ENCODE measurements at regions not wholly inside any gene's neighbourhood (a gene's known extent, or its start where the extent isn't known, plus 50 kb on each side); places are given as distances from the start of the nearest gene placed in this dataset.

GRCh38 chr21:29436143-29436542, 137.4 kb downstream of the BACH1 start:
- H3K79me1 ChIP-seq (ENCODE audit: low read length) = no peaks in the 10 kb centered on the region
- H3K9ac ChIP-seq (ENCODE audit: low read length) = no peak overlapping the region
- no peak overlapping the region for H3K18ac ChIP-seq (ENCODE audit: low read length)
- H3K9me3 ChIP-seq (ENCODE audit: insufficient read depth, low read depth, low read length) = no peaks in the 10 kb centered on the region
- no peaks in the 10 kb centered on the region for H3K4me1 ChIP-seq (ENCODE audit: control insufficient read depth in 1 of 2, insufficient read depth in 2 of 2, low read length in 2 of 2)
- no peak overlapping the region for H3K27ac ChIP-seq (ENCODE audit: low read depth, low read length)
- no peak overlapping the region for H4K8ac ChIP-seq (ENCODE audit: low read depth, low read length)
- H4K12ac ChIP-seq (ENCODE audit: low read depth, low read length) = no peak overlapping the region
- no peak overlapping the region for H3K4me2 ChIP-seq (ENCODE audit: low read length)
- peak overlapping the region; percentile 11 for H2AFZ ChIP-seq (ENCODE audit: insufficient read depth, low read length, poor library complexity)
- no peak overlapping the region for H2BK5ac ChIP-seq (ENCODE audit: low read depth, low read length, poor library complexity)
- no peak overlapping the region for H3K23ac ChIP-seq (ENCODE audit: low read length)
- no peaks in the 10 kb centered on the region for H3K36me3 ChIP-seq (ENCODE audit: control insufficient read depth in 1 of 2, insufficient read depth in 2 of 2, low read length in 2 of 2)
- H2BK12ac ChIP-seq (ENCODE audit: low read length) = no peak overlapping the region
- WGBS (ENCODE audit: extremely low coverage, insufficient coverage, insufficient read length) = no CpG with 5 or more reads among the region's 5 CpGs
- H4K91ac ChIP-seq (ENCODE audit: low read depth, low read length) = no peak overlapping the region
- no peak for DNase-seq
- no peaks in the 10 kb centered on the region for H3K79me2 ChIP-seq (ENCODE audit: control insufficient read depth, insufficient read depth, low read length, poor library complexity)
- H2BK120ac ChIP-seq (ENCODE audit: insufficient read depth, low read length, poor library complexity) = no peak overlapping the region
- no peak overlapping the region for H3K4ac ChIP-seq (ENCODE audit: low read depth, low read length)
- H3K14ac ChIP-seq (ENCODE audit: low read length) = no peak overlapping the region
- H3K27me3 ChIP-seq (ENCODE audit: insufficient read depth, low read length) = no peaks in the 10 kb centered on the region
- H2AK5ac ChIP-seq (ENCODE audit: low read length) = no peak overlapping the region
- no peak overlapping the region for H3K4me3 ChIP-seq (ENCODE audit: low read depth, low read length)

GRCh38 chr21:29436650-29437049, 137.9 kb downstream of the BACH1 start:
- Histone ChIP-seq H2BK5ac (ENCODE audit: low read depth, low read length, poor library complexity) (no peak overlapping the region), H3K27me3 (ENCODE audit: insufficient read depth, low read length) (no peaks in the 10 kb centered on the region), H3K79me1 (ENCODE audit: low read length) (no peaks in the 10 kb centered on the region), H2BK12ac (ENCODE audit: low read length) (no peak overlapping the region), H3K4ac (ENCODE audit: low read depth, low read length) (no peak overlapping the region), H2AK5ac (ENCODE audit: low read length) (no peak overlapping the region), H3K79me2 (ENCODE audit: control insufficient read depth, insufficient read depth, low read length, poor library complexity) (no peaks in the 10 kb centered on the region), H4K91ac (ENCODE audit: low read depth, low read length) (no peak overlapping the region), H2AFZ (ENCODE audit: insufficient read depth, low read length, poor library complexity) (no peak overlapping the region), H4K8ac (ENCODE audit: low read depth, low read length) (no peak overlapping the region), H3K27ac (ENCODE audit: low read depth, low read length) (no peak overlapping the region), H3K9ac (ENCODE audit: low read length) (no peak overlapping the region), H3K14ac (ENCODE audit: low read length) (no peak overlapping the region), H3K4me3 (ENCODE audit: low read depth, low read length) (no peak overlapping the region), H2BK120ac (ENCODE audit: insufficient read depth, low read length, poor library complexity) (no peak overlapping the region), H4K12ac (ENCODE audit: low read depth, low read length) (no peak overlapping the region), H3K4me1 (ENCODE audit: control insufficient read depth in 1 of 2, insufficient read depth in 2 of 2, low read length in 2 of 2) (no peaks in the 10 kb centered on the region), H3K9me3 (ENCODE audit: insufficient read depth, low read depth, low read length) (no peaks in the 10 kb centered on the region), H3K36me3 (ENCODE audit: control insufficient read depth in 1 of 2, insufficient read depth in 2 of 2, low read length in 2 of 2) (no peaks in the 10 kb centered on the region), H3K23ac (ENCODE audit: low read length) (no peak overlapping the region), H3K18ac (ENCODE audit: low read length) (no peak overlapping the region), H3K4me2 (ENCODE audit: low read length) (no peak overlapping the region)
- WGBS (ENCODE audit: extremely low coverage, insufficient coverage, insufficient read length) = no CpG with 5 or more reads among the region's 2 CpGs
- DNase-seq = no peak

- no peak overlapping the region for H3K4me2 ChIP-seq (ENCODE audit: low read length)
- no peak overlapping the region for H3K9ac ChIP-seq (ENCODE audit: low read length)
- H3K79me1 ChIP-seq (ENCODE audit: low read length) = no peaks in the 10 kb centered on the region
- no peak overlapping the region for H3K14ac ChIP-seq (ENCODE audit: low read length)
- no peak overlapping the region for H4K8ac ChIP-seq (ENCODE audit: low read depth, low read length)
- no peak overlapping the region for H3K4me3 ChIP-seq (ENCODE audit: low read depth, low read length)
- DNase-seq = no peak
- no peaks in the 10 kb centered on the region for H3K4me1 ChIP-seq (ENCODE audit: control insufficient read depth in 1 of 2, insufficient read depth in 2 of 2, low read length in 2 of 2)
- no peak overlapping the region for H3K27ac ChIP-seq (ENCODE audit: low read depth, low read length)
- H2AK5ac ChIP-seq (ENCODE audit: low read length) = no peak overlapping the region
- no peak overlapping the region for H3K4ac ChIP-seq (ENCODE audit: low read depth, low read length)
- no peak overlapping the region for H3K18ac ChIP-seq (ENCODE audit: low read length)
- H2BK120ac ChIP-seq (ENCODE audit: insufficient read depth, low read length, poor library complexity) = no peak overlapping the region
- H2BK5ac ChIP-seq (ENCODE audit: low read depth, low read length, poor library complexity) = no peak overlapping the region
- H3K27me3 ChIP-seq (ENCODE audit: insufficient read depth, low read length) = no peaks in the 10 kb centered on the region
- H4K91ac ChIP-seq (ENCODE audit: low read depth, low read length) = no peak overlapping the region
- no CpG with 5 or more reads among the region's 3 CpGs for WGBS (ENCODE audit: extremely low coverage, insufficient coverage, insufficient read length)
- no peak overlapping the region for H4K12ac ChIP-seq (ENCODE audit: low read depth, low read length)
- H3K23ac ChIP-seq (ENCODE audit: low read length) = no peak overlapping the region
- no peaks in the 10 kb centered on the region for H3K79me2 ChIP-seq (ENCODE audit: control insufficient read depth, insufficient read depth, low read length, poor library complexity)
- no peak overlapping the region for H2BK12ac ChIP-seq (ENCODE audit: low read length)
- H2AFZ ChIP-seq (ENCODE audit: insufficient read depth, low read length, poor library complexity) = no peak overlapping the region
- H3K36me3 ChIP-seq (ENCODE audit: control insufficient read depth in 1 of 2, insufficient read depth in 2 of 2, low read length in 2 of 2) = no peaks in the 10 kb centered on the region
- no peaks in the 10 kb centered on the region for H3K9me3 ChIP-seq (ENCODE audit: insufficient read depth, low read depth, low read length)
These were observed 142.9 kb downstream of the BACH1 start for GRCh38 chr21:29441651-29442050.

GRCh38 chr21:29443411-29444010, 144.8 kb downstream of the BACH1 start:
- no peak overlapping the region for H3K4me3 ChIP-seq (ENCODE audit: low read depth, low read length)
- H3K9ac ChIP-seq (ENCODE audit: low read length) = no peak overlapping the region
- no peak overlapping the region for H3K14ac ChIP-seq (ENCODE audit: low read length)
- DNase-seq = no peak
- no peak overlapping the region for H4K12ac ChIP-seq (ENCODE audit: low read depth, low read length)
- H3K4ac ChIP-seq (ENCODE audit: low read depth, low read length) = no peak overlapping the region
- H3K27ac ChIP-seq (ENCODE audit: low read depth, low read length) = no peak overlapping the region
- no peaks in the 10 kb centered on the region for H3K79me1 ChIP-seq (ENCODE audit: low read length)
- no peaks in the 10 kb centered on the region for H3K79me2 ChIP-seq (ENCODE audit: control insufficient read depth, insufficient read depth, low read length, poor library complexity)
- H3K23ac ChIP-seq (ENCODE audit: low read length) = no peak overlapping the region
- no peaks in the 10 kb centered on the region for H3K4me1 ChIP-seq (ENCODE audit: control insufficient read depth in 1 of 2, insufficient read depth in 2 of 2, low read length in 2 of 2)
- WGBS (ENCODE audit: extremely low coverage, insufficient coverage, insufficient read length) = no CpG with 5 or more reads among the region's 1 CpG
- no peak overlapping the region for H3K4me2 ChIP-seq (ENCODE audit: low read length)
- no peaks in the 10 kb centered on the region for H3K9me3 ChIP-seq (ENCODE audit: insufficient read depth, low read depth, low read length)
- H3K36me3 ChIP-seq (ENCODE audit: control insufficient read depth in 1 of 2, insufficient read depth in 2 of 2, low read length in 2 of 2) = no peaks in the 10 kb centered on the region
- H2AFZ ChIP-seq (ENCODE audit: insufficient read depth, low read length, poor library complexity) = no peak overlapping the region
- no peak overlapping the region for H4K8ac ChIP-seq (ENCODE audit: low read depth, low read length)
- no peak overlapping the region for H4K91ac ChIP-seq (ENCODE audit: low read depth, low read length)
- no peak overlapping the region for H2AK5ac ChIP-seq (ENCODE audit: low read length)
- no peak overlapping the region for H2BK5ac ChIP-seq (ENCODE audit: low read depth, low read length, poor library complexity)
- no peak overlapping the region for H3K18ac ChIP-seq (ENCODE audit: low read length)
- no peak overlapping the region for H2BK120ac ChIP-seq (ENCODE audit: insufficient read depth, low read length, poor library complexity)
- H3K27me3 ChIP-seq (ENCODE audit: insufficient read depth, low read length) = no peaks in the 10 kb centered on the region
- H2BK12ac ChIP-seq (ENCODE audit: low read length) = no peak overlapping the region
